Neural cell (in vitro differentiated cells): ENCODE measurements at regions not wholly inside any gene's neighbourhood (a gene's known extent, or its start where the extent isn't known, plus 50 kb on each side); places are given as distances from the start of the nearest gene placed in this dataset.

Experiments used
- H2AFZ ChIP-seq: fragments of 200-600, 300-800 bp; sonication (generic), shearing (Covaris generic); 2 replicates; pipeline ENCODE4 v1.6.0; 2014; ENCODE audit warnings: low read depth, mild to moderate bottlenecking, antibody characterized with exemption, low read length, moderate library complexity
- H3F3A ChIP-seq: fragments of 200-600 bp; shearing (Covaris generic); 2 replicates; pipeline ENCODE4 v1.6.1; 2016; ENCODE audit warnings: mild to moderate bottlenecking, moderate library complexity, mixed read lengths, antibody characterized with exemption, low read length; ENCODE audit not compliant: insufficient read depth, poor library complexity, severe bottlenecking
- H3K27ac ChIP-seq: fragments of 200-600, 300-800 bp; sonication (generic), shearing (Covaris generic); 2 replicates; pipeline ENCODE4 v1.5.1; 2014; ENCODE audit warnings: mild to moderate bottlenecking, low read length, moderate library complexity
- H3K27me3 ChIP-seq: fragments of 300-800, 200-600 bp; sonication (generic), shearing (Covaris generic); 2 replicates; pipeline ENCODE4 v1.6.0; 2014; ENCODE audit warnings: mild to moderate bottlenecking, low read depth, low read length, moderate library complexity; ENCODE audit not compliant: insufficient read depth
- H3K36me3 ChIP-seq: fragments of 300-800, 200-600 bp; sonication (generic), shearing (Covaris generic); 2 replicates; pipeline ENCODE4 v1.5.1; 2014; ENCODE audit warnings: mild to moderate bottlenecking, antibody characterized with exemption, low read length, moderate library complexity; ENCODE audit not compliant: insufficient read depth
- H3K4me2 ChIP-seq: fragments of 300-800, 200-600 bp; sonication (generic), shearing (Covaris generic); 2 replicates; pipeline ENCODE4 v1.6.0; 2014; ENCODE audit warnings: mild to moderate bottlenecking, low read length
- H3K4me3 ChIP-seq: fragments of 300-800, 200-600 bp; sonication (generic), shearing (Covaris generic); 2 replicates; pipeline ENCODE4 v1.5.1; 2014; ENCODE audit warnings: mild to moderate bottlenecking, low read length, moderate library complexity
- H3K79me2 ChIP-seq: fragments of 200-600 bp; shearing (Covaris generic); replicated peaks from 2 replicates; pipeline ENCODE4 v1.6.0; 2014; ENCODE audit warnings: mild to moderate bottlenecking, low read length, moderate library complexity; ENCODE audit not compliant: insufficient read depth
- H3K9ac ChIP-seq: fragments of 300-800, 200-600 bp; sonication (generic), shearing (Covaris generic); 2 replicates; pipeline ENCODE4 v1.6.1; 2016; ENCODE audit warnings: mild to moderate bottlenecking, low read length, mixed read lengths
- H3K9me2 ChIP-seq: fragments of 200-600 bp; shearing (Covaris generic); 2 replicates; pipeline ENCODE4 v1.6.1; 2016; ENCODE audit warnings: mild to moderate bottlenecking, low read length, mixed read lengths; ENCODE audit not compliant: insufficient read depth
- H3K9me3 ChIP-seq: fragments of 200-600, 300-800 bp; sonication (generic), shearing (Covaris generic); 2 replicates; pipeline ENCODE4 v1.6.1; 2016; ENCODE audit warnings: mild to moderate bottlenecking, mixed run types, low read length, moderate library complexity, mixed read lengths
- H4K20me1 ChIP-seq: fragments of 200-600 bp; shearing (Covaris generic); 2 replicates; pipeline ENCODE4 v1.6.1; 2016; ENCODE audit warnings: mild to moderate bottlenecking, mixed run types; ENCODE audit not compliant: insufficient read depth
- EP300 ChIP-seq: fragments of 450-650 bp; conservative IDR thresholded peaks from 2 replicates; pipeline ENCODE4 v1.6.1; 2014; ENCODE audit warnings: antibody characterized with exemption, mild to moderate bottlenecking, moderate library complexity; ENCODE audit not compliant: poor library complexity, severe bottlenecking
- EZH2 ChIP-seq: fragments of 200-600, 300-800 bp; shearing (Covaris generic), sonication (generic); IDR thresholded peaks from 2 replicates; pipeline ENCODE4 v1.6.1; 2014; ENCODE audit warnings: antibody characterized with exemption, low read length, borderline replicate concordance, mild to moderate bottlenecking; ENCODE audit not compliant: insufficient read depth, poor library complexity, severe bottlenecking
- MXI1 ChIP-seq: fragments of 450-650 bp; conservative IDR thresholded peaks from 2 replicates; pipeline ENCODE4 v1.6.1; 2014; ENCODE audit warnings: antibody characterized with exemption, mild to moderate bottlenecking; ENCODE audit not compliant: poor library complexity, severe bottlenecking
- POLR2AphosphoS5 ChIP-seq: IDR thresholded peaks from 2 replicates; pipeline ENCODE4 v1.6.1; 2012
- RAD21 ChIP-seq: fragments of 450-650 bp; conservative IDR thresholded peaks from 2 replicates; pipeline ENCODE4 v1.6.1; 2014; ENCODE audit warnings: antibody characterized with exemption, mild to moderate bottlenecking, moderate library complexity
- SMC3 ChIP-seq: fragments of 450-650 bp; conservative IDR thresholded peaks from 2 replicates; pipeline ENCODE4 v1.6.1; 2014; ENCODE audit warnings: antibody characterized with exemption, mild to moderate bottlenecking, moderate library complexity; ENCODE audit not compliant: poor library complexity
- TAF1 ChIP-seq: IDR thresholded peaks from 2 replicates; pipeline ENCODE4 v1.6.1; 2012; ENCODE audit warnings: low read depth
- TF ChIP-seq, protein P1 (sequence below): fragments of 450-650 bp; IDR thresholded peaks from 2 replicates; pipeline ENCODE4 v1.5.1; 2014; ENCODE audit warnings: antibody characterized with exemption, mild to moderate bottlenecking, moderate library complexity; ENCODE audit not compliant: poor library complexity, severe bottlenecking
- TF ChIP-seq, protein P2 (sequence below): IDR thresholded peaks from 2 replicates; pipeline ENCODE4 v1.6.1; 2012; ENCODE audit warnings: borderline replicate concordance

DNA sequence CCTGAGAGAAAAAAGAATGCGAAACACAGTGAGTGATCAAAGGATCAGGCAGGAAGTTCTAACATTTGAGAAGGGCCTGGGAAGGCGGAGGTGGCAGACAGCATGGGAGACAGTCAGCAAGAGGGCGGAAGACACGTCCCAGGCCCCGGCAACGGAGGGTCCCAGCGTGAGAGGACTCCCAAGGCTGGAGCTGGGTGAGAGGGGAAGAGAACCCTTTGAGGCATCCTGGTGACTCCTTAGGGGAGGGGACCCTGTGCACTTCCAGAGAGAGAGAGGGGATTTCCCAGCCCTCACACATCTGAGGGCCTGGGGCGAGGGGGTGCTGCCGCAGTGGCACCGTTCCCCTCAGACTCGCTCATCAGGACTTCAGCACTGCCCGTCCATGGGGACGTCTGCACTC lies 133.4 kb downstream of the RTP5 start:
- Histone ChIP-seq H3K9ac (no peak overlapping the region), H4K20me1 (no peaks in the 10 kb centered on the region)

DNA sequence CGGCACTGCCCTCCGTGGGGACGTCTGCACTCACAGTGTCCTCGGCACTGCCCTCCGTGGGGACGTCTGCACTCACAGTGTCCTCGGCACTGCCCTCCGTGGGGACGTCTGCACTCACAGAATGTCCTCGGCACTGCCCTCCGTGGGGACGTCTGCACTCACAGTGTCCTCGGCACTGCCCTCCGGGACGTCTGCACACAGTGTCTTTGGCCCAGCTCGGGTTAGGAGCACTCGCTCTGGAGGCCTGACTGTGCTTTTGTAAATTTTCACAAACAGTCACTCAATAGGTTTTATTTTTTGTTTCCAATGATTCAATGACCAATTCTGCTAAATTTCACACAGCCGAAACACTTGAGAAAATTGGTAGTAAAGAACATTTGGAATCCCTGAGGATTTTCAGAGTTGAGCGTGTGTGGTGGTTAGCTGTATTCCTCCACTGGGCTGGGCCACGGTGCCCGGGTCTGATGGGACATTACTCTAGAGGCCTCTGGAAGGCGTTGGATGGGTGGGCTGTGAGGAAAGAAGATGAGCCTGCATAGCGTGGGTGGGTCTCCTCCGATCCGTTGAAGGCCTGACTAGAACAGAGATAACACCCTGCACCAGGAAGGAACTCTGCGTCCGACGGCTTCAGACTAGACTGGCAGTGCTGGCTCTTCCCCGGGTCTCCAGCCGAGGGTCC lies 134.8 kb downstream of the RTP5 start:
- H3K27me3 ChIP-seq: no peaks in the 10 kb centered on the region
- no peaks in the 10 kb centered on the region for H3F3A ChIP-seq
- H3K79me2 ChIP-seq: no peaks in the 10 kb centered on the region
- no peaks in the 10 kb centered on the region for H3K36me3 ChIP-seq
- no peak overlapping the region for H3K4me2 ChIP-seq
- H3K9ac ChIP-seq: no peak overlapping the region
- H3K9me3 ChIP-seq: no peaks in the 10 kb centered on the region
- H3K27ac ChIP-seq: no peak overlapping the region
- no peaks in the 10 kb centered on the region for H3K9me2 ChIP-seq
- TF ChIP-seq EZH2: no peak
- TF ChIP-seq EP300: no peak
- H2AFZ ChIP-seq: no peak overlapping the region
- H4K20me1 ChIP-seq: no peaks in the 10 kb centered on the region
- no peak overlapping the region for H3K4me3 ChIP-seq

More for the DNA sequence above, 133.4 kb downstream of the RTP5 start:
- Histone ChIP-seq H3K9me2 (no peaks in the 10 kb centered on the region), H3K4me3 (no peak overlapping the region), H3K9me3 (no peaks in the 10 kb centered on the region), H3K4me2 (no peak overlapping the region), H2AFZ (no peak overlapping the region), H3K27ac (no peak overlapping the region), H3F3A (no peaks in the 10 kb centered on the region), H3K79me2 (no peaks in the 10 kb centered on the region), H3K27me3 (no peaks in the 10 kb centered on the region), H3K36me3 (no peaks in the 10 kb centered on the region)
- TF ChIP-seq EZH2 (no peak), MXI1 (no peak), EP300 (no peak), SMC3 (no peak), TAF1 (no peak), POLR2AphosphoS5 (no peak), RAD21 (no peak)
- TF ChIP-seq, protein P1, sequence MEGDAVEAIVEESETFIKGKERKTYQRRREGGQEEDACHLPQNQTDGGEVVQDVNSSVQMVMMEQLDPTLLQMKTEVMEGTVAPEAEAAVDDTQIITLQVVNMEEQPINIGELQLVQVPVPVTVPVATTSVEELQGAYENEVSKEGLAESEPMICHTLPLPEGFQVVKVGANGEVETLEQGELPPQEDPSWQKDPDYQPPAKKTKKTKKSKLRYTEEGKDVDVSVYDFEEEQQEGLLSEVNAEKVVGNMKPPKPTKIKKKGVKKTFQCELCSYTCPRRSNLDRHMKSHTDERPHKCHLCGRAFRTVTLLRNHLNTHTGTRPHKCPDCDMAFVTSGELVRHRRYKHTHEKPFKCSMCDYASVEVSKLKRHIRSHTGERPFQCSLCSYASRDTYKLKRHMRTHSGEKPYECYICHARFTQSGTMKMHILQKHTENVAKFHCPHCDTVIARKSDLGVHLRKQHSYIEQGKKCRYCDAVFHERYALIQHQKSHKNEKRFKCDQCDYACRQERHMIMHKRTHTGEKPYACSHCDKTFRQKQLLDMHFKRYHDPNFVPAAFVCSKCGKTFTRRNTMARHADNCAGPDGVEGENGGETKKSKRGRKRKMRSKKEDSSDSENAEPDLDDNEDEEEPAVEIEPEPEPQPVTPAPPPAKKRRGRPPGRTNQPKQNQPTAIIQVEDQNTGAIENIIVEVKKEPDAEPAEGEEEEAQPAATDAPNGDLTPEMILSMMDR: no peak
- TF ChIP-seq, protein P2, sequence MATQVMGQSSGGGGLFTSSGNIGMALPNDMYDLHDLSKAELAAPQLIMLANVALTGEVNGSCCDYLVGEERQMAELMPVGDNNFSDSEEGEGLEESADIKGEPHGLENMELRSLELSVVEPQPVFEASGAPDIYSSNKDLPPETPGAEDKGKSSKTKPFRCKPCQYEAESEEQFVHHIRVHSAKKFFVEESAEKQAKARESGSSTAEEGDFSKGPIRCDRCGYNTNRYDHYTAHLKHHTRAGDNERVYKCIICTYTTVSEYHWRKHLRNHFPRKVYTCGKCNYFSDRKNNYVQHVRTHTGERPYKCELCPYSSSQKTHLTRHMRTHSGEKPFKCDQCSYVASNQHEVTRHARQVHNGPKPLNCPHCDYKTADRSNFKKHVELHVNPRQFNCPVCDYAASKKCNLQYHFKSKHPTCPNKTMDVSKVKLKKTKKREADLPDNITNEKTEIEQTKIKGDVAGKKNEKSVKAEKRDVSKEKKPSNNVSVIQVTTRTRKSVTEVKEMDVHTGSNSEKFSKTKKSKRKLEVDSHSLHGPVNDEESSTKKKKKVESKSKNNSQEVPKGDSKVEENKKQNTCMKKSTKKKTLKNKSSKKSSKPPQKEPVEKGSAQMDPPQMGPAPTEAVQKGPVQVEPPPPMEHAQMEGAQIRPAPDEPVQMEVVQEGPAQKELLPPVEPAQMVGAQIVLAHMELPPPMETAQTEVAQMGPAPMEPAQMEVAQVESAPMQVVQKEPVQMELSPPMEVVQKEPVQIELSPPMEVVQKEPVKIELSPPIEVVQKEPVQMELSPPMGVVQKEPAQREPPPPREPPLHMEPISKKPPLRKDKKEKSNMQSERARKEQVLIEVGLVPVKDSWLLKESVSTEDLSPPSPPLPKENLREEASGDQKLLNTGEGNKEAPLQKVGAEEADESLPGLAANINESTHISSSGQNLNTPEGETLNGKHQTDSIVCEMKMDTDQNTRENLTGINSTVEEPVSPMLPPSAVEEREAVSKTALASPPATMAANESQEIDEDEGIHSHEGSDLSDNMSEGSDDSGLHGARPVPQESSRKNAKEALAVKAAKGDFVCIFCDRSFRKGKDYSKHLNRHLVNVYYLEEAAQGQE: no peak
